ENCODE measurements at regions not wholly inside any gene's neighbourhood (a gene's known extent, or its start where the extent isn't known, plus 50 kb on each side); places are given as distances from the start of the nearest gene placed in this dataset.

DNA sequence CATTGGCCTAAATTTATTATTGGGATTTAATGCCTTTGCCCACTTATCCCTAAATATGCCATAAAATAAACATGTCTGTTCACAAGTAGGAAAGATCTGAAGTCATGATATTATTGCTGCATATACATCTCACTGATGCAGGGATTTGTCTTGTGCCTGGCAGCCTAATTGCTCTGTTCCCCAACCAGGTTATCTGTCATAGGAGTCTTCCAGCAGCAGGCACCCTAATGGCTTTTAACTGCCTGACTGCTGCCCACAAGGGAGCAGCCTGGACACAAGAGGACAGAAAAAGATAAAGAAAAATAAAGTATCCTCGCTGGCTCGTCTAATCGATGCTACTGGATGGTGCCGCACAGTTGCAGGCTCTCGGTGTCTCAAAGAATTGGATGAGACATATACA lies 337.6 kb upstream of the FAR2 start:
- peaks cover 16% of the 10 kb centered on the region for H3K9me3 Mint-ChIP-seq (ENCODE audit: unreplicated experiment)
- no peak overlapping the region for H3K4me3 Mint-ChIP-seq (ENCODE audit: unreplicated experiment)
- no peak overlapping the region for H3K27ac Mint-ChIP-seq (ENCODE audit: unreplicated experiment)
- TF ChIP-seq, protein P1, sequence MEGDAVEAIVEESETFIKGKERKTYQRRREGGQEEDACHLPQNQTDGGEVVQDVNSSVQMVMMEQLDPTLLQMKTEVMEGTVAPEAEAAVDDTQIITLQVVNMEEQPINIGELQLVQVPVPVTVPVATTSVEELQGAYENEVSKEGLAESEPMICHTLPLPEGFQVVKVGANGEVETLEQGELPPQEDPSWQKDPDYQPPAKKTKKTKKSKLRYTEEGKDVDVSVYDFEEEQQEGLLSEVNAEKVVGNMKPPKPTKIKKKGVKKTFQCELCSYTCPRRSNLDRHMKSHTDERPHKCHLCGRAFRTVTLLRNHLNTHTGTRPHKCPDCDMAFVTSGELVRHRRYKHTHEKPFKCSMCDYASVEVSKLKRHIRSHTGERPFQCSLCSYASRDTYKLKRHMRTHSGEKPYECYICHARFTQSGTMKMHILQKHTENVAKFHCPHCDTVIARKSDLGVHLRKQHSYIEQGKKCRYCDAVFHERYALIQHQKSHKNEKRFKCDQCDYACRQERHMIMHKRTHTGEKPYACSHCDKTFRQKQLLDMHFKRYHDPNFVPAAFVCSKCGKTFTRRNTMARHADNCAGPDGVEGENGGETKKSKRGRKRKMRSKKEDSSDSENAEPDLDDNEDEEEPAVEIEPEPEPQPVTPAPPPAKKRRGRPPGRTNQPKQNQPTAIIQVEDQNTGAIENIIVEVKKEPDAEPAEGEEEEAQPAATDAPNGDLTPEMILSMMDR (IDR thresholded peaks at IDR 0.05), result no peak
- H3K4me1 Mint-ChIP-seq (ENCODE audit: unreplicated experiment), result no peaks in the 10 kb centered on the region
- DNase-seq (ENCODE audit: extremely low spot score, unreplicated experiment), result no peak
- H3K27me3 Mint-ChIP-seq (ENCODE audit: unreplicated experiment), result peaks cover 3% of the 10 kb centered on the region
- no peaks in the 10 kb centered on the region for H3K36me3 Mint-ChIP-seq (ENCODE audit: unreplicated experiment)

DNA sequence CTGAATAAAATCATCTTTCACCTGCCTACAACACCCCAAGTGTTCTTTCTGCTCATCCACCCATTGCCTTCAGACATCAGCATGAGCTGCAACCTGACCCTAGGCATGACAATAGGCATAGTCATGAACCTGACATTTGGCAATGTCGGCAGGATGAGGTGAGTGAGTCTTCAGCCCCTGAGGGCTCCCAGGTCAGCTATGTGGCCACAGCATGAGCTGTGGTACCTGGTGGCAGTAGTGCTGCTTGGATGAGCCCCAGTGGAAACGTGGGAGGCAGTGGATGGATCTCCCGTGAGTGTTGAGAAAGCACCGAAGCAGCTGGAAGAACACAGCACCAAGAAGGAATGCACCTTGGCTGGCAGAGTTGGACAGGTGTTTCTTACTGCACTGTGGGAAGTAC lies 334.8 kb upstream of the FAR2 start:
- peaks cover 3% of the 10 kb centered on the region for H3K27me3 Mint-ChIP-seq (ENCODE audit: unreplicated experiment)
- no peak for DNase-seq (ENCODE audit: extremely low spot score, unreplicated experiment)
- H3K4me1 Mint-ChIP-seq (ENCODE audit: unreplicated experiment), result no peaks in the 10 kb centered on the region
- no peak overlapping the region for H3K27ac Mint-ChIP-seq (ENCODE audit: unreplicated experiment)
- H3K4me3 Mint-ChIP-seq (ENCODE audit: unreplicated experiment), result no peak overlapping the region
- TF ChIP-seq, protein P1 (IDR thresholded peaks at IDR 0.05), result no peak
- no peaks in the 10 kb centered on the region for H3K36me3 Mint-ChIP-seq (ENCODE audit: unreplicated experiment)
- H3K9me3 Mint-ChIP-seq (ENCODE audit: unreplicated experiment), result peaks cover 9% of the 10 kb centered on the region

DNA sequence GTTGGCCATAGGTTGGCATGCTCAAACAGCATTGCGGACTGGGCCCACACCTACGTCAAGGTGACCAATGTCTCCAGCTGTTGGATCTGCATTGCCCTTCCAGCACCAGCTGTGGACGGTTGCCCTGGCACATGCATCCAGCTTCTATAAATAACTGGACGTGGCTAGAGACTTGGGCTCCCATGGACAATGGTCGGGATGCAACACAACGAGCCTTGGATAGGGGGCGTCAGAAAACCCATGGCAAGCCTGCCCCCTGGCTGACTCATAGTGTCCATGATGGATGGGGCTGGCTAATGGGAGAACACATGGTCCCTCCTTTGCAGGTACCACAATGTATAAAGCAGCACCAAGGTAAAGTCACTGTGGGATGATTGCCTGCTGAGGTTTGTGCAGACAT lies 331.6 kb upstream of the FAR2 start:
- TF ChIP-seq, protein P1 (IDR thresholded peaks at IDR 0.05), result no peak
- Mint-ChIP-seq H3K27me3 (ENCODE audit: unreplicated experiment) (no peaks in the 10 kb centered on the region), H3K4me1 (ENCODE audit: unreplicated experiment) (peaks cover 2% of the 10 kb centered on the region), H3K36me3 (ENCODE audit: unreplicated experiment) (no peaks in the 10 kb centered on the region), H3K4me3 (ENCODE audit: unreplicated experiment) (no peak overlapping the region), H3K27ac (ENCODE audit: unreplicated experiment) (no peak overlapping the region), H3K9me3 (ENCODE audit: unreplicated experiment) (no peaks in the 10 kb centered on the region)
- DNase-seq (ENCODE audit: extremely low spot score, unreplicated experiment), result no peak

DNA sequence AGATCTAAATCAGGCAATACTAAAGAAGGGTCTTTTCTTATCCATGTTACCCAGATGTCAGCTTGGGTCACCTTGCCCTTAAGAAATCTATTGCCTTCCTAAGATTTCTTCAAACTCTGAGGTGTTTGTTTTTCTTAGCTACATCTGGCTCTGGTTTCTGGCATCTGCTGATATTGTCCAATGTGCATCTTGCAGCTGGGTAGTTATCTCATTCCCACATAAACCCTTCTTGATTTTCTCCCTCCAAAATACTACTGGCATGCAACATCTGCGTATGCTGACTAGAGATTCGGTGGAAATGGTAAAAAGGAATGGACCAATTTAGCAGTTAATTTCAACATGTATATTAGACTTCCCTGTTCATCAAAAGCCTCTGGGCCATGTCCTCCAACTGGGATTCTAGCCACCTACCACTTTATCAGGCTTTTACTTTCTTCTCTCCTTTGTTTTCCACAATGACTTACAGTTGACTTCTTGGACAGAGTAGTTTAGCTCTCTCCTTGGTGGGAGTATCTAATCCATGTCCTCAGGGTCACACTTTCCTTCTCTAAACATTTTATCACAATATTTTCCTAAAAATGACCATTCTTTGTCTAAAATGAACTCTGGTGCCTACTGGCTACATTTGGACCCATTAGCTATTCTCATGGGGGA lies 324.8 kb upstream of the FAR2 start:
- H3K27me3 Mint-ChIP-seq (ENCODE audit: unreplicated experiment), result peaks cover 3% of the 10 kb centered on the region
- no peak overlapping the region for H3K4me3 Mint-ChIP-seq (ENCODE audit: unreplicated experiment)
- TF ChIP-seq, protein P1 (IDR thresholded peaks at IDR 0.05), result no peak
- no peak overlapping the region for H3K27ac Mint-ChIP-seq (ENCODE audit: unreplicated experiment)
- no peaks in the 10 kb centered on the region for H3K36me3 Mint-ChIP-seq (ENCODE audit: unreplicated experiment)
- H3K4me1 Mint-ChIP-seq (ENCODE audit: unreplicated experiment), result peaks cover 2% of the 10 kb centered on the region
- no peak for DNase-seq (ENCODE audit: extremely low spot score, unreplicated experiment)
- no peaks in the 10 kb centered on the region for H3K9me3 Mint-ChIP-seq (ENCODE audit: unreplicated experiment)

DNA sequence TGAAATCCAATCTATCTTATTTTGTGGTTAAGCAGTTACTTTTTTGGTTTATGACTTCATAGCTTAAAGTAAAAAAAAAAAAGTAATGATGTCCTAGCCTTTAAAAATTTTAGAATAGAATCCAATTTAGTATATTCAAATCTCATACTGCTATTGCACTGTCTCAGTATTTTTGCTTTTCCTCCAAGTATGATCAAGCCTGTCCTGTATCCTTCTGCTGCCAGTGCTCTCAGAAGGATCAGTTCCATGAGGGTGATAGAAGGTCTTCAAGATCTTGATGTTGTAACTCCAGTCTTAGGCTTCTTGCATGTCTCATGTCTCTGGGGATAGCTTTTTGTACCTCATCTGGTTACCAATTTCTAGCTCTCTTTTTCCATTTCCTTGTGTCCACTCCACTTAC lies 324.2 kb upstream of the FAR2 start:
- no peak overlapping the region for H3K4me3 Mint-ChIP-seq (ENCODE audit: unreplicated experiment)
- TF ChIP-seq, protein P1 (IDR thresholded peaks at IDR 0.05), result no peak
- no peak for DNase-seq (ENCODE audit: extremely low spot score, unreplicated experiment)
- no peaks in the 10 kb centered on the region for H3K36me3 Mint-ChIP-seq (ENCODE audit: unreplicated experiment)
- H3K4me1 Mint-ChIP-seq (ENCODE audit: unreplicated experiment), result peaks cover 2% of the 10 kb centered on the region
- H3K27me3 Mint-ChIP-seq (ENCODE audit: unreplicated experiment), result peaks cover 3% of the 10 kb centered on the region
- no peak overlapping the region for H3K27ac Mint-ChIP-seq (ENCODE audit: unreplicated experiment)
- no peaks in the 10 kb centered on the region for H3K9me3 Mint-ChIP-seq (ENCODE audit: unreplicated experiment)

Measured in osteocyte (in vitro differentiated cells).